ENCODE measurements at regions not wholly inside any gene's neighbourhood (a gene's known extent, or its start where the extent isn't known, plus 50 kb on each side); places are given as distances from the start of the nearest gene placed in this dataset.

DNA sequence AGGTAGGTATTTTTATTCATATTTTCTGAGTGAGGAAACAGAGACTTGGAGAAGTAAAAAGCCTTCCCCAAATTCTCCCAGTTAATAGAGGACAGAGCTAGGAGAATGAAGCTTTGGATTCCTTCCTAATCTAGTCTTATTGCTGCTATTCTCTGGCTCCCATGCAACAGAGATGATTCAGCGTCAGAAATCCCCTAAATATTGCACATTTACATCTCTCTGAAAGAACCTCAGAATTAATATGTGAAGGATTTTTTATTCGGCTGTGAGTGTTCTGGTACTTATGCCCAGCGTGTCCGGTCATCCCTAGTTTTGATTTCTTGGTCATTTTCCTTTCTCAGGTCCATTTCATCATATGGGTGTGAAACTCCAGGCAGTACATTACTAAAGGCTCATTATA lies 91.2 kb upstream of the SESTD1 start:
- H3K4me3 ChIP-seq, result no peak overlapping the region
- H3K27me3 ChIP-seq, result no peaks in the 10 kb centered on the region
- no peaks in the 10 kb centered on the region for H3K9me3 ChIP-seq
- 44 to 51% methylated on average over 3 to 4 of the region's 4 CpGs for WGBS, 2 donors (ENCODE audit: low coverage in 1 of 2)
- H3K4me1 ChIP-seq, result no peaks in the 10 kb centered on the region
- no peak overlapping the region for H3K27ac ChIP-seq
- intact Hi-C loops (cut with DNase I; ENCODE audit: low total_unique reads) (no loop called here), in situ Hi-C loops (cut with MboI; ENCODE audit: low pct_ligation_motif_present in 1 of 4, low pct_unique_long_range_greater_than_20kb in 1 of 4, low sequenced_read_pairs in 3 of 4) (no loop called here)
- TF ChIP-seq CTCF (IDR thresholded peaks at IDR 0.05) (no peak), POLR2A (IDR thresholded peaks at IDR 0.05) (no peak), EP300 (IDR thresholded peaks at IDR 0.05; ENCODE audit: low read depth) (no peak)
- H3K36me3 ChIP-seq, result no peaks in the 10 kb centered on the region
- DNase-seq, result no peak

DNA sequence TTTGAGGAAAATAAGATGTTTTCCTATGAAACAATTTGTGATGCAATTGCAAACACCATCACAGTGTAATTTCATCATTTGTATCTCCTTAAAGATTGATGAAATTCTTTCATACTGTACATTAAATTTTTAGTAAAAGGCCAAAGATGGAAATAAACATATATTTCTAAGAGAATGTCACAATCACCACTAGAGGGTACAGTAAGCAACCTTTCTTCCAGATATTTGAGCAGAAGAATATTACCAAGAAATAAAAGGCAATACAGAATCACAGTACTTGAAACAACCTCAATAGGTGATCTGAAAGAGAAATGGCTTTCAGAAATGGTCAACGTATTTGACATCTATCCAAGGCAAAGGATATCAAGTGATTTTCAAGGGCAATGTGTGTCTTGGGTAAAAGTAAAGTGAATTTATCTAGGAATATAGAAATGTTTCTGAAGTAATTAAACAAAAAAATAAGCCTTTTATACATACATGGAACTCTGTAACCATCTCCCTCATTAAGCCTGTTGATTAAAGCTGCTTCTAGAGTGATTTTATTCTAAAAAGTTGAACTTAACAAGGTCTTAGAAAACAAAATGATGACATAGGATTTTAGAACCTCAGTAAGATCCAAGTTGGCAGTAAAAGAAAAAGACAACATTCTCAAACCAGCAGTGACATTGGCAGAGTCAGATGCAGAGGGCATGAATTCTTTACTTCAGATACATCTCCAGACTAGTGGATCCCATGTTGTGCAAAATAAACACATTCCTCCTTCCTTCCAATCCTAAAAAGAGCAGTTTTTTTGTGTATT lies 90.3 kb upstream of the SESTD1 start:
- Histone ChIP-seq H3K4me3 (no peak overlapping the region), H3K27me3 (no peaks in the 10 kb centered on the region), H3K4me1 (no peaks in the 10 kb centered on the region), H3K36me3 (no peaks in the 10 kb centered on the region), H3K9me3 (no peaks in the 10 kb centered on the region), H3K27ac (no peak overlapping the region)
- in situ Hi-C loops (cut with MboI; ENCODE audit: low pct_ligation_motif_present in 1 of 4, low pct_unique_long_range_greater_than_20kb in 1 of 4, low sequenced_read_pairs in 3 of 4) (no loop called here), intact Hi-C loops (cut with DNase I; ENCODE audit: low total_unique reads) (no loop called here)
- DNase-seq, result no peak
- TF ChIP-seq POLR2AphosphoS5 (IDR thresholded peaks at IDR 0.05) (no peak), POLR2A (IDR thresholded peaks at IDR 0.05) (no peak), EP300 (IDR thresholded peaks at IDR 0.05; ENCODE audit: low read depth) (no peak), CTCF (IDR thresholded peaks at IDR 0.05) (peak in 1 of 5 experiments; percentile 3)
- WGBS, 2 donors (ENCODE audit: low coverage in 1 of 2), result 70 to 78% methylated on average over 1 of the region's 1 CpG

GRCh38 chr2:179354296-179354695 lies 89.7 kb upstream of the SESTD1 start:
- peaks cover 0 to under 1% (median 0%) of the 10 kb centered on the region in 4 donors for H3K4me1 ChIP-seq
- H3K9me3 ChIP-seq, result no peaks in the 10 kb centered on the region
- no peaks in the 10 kb centered on the region for H3K27me3 ChIP-seq
- intact Hi-C loops (cut with DNase I; ENCODE audit: low total_unique reads), result no loop called here
- in situ Hi-C loops (cut with MboI; ENCODE audit: low pct_ligation_motif_present in 1 of 4, low pct_unique_long_range_greater_than_20kb in 1 of 4, low sequenced_read_pairs in 3 of 4), result no loop called here
- WGBS, 2 donors (ENCODE audit: low coverage in 1 of 2), result 87 to 91% methylated on average over 4 of the region's 4 CpGs
- DNase-seq, result no peak
- no peak overlapping the region for H3K27ac ChIP-seq
- no peak for TF ChIP-seq CTCF (IDR thresholded peaks at IDR 0.05)
- H3K4me3 ChIP-seq, result no peak overlapping the region
- no peaks in the 10 kb centered on the region for H3K36me3 ChIP-seq

DNA sequence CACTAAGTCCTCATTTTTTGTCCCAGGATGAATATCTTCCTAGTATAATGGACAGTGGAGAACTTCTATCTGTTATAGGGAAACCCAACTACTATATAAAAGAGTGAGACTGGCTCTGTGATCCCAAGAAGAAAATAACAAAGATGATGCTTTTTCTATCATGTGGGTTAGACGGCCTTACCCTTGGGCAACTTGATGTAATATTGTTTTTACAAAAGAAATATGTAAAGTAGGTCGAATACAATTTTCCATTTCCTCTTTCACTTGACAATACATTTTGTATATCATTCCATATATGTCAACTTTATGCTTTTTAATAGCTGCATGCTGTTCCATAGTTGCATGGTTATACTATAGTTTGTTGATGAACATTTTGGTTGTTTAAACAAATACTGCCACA lies 87.5 kb upstream of the SESTD1 start:
- H3K9me3 ChIP-seq, result no peaks in the 10 kb centered on the region
- 68 to 81% methylated on average over 2 of the region's 2 CpGs for WGBS, 2 donors (ENCODE audit: low coverage in 1 of 2)
- no peak for TF ChIP-seq CTCF (IDR thresholded peaks at IDR 0.05)
- TF ChIP-seq POLR2AphosphoS5 (IDR thresholded peaks at IDR 0.05), result no peak
- no peak for TF ChIP-seq POLR2A (IDR thresholded peaks at IDR 0.05)
- TF ChIP-seq EP300 (IDR thresholded peaks at IDR 0.05; ENCODE audit: low read depth), result no peak
- in situ Hi-C loops (cut with MboI; ENCODE audit: low pct_ligation_motif_present in 1 of 4, low pct_unique_long_range_greater_than_20kb in 1 of 4, low sequenced_read_pairs in 3 of 4) (no loop called here), intact Hi-C loops (cut with DNase I; ENCODE audit: low total_unique reads) (no loop called here)
- peaks cover 0 to 5% (median 0%) of the 10 kb centered on the region in 4 donors for H3K4me1 ChIP-seq
- no peak for DNase-seq
- H3K4me3 ChIP-seq, result no peak overlapping the region
- no peak overlapping the region for H3K27ac ChIP-seq
- no peaks in the 10 kb centered on the region for H3K36me3 ChIP-seq
- H3K27me3 ChIP-seq, result no peaks in the 10 kb centered on the region

Measured in transverse colon (tissue), 4 donors.